Prostate gland (tissue), 2 donors: ENCODE measurements at regions not wholly inside any gene's neighbourhood (a gene's known extent, or its start where the extent isn't known, plus 50 kb on each side); places are given as distances from the start of the nearest gene placed in this dataset.

ENCODE experiments used
- DNase-seq: peaks from one replicate; pipeline ENCODE4 v3.0.0-alpha.2; 2019; ENCODE audit warnings: low spot score
- H3K27ac ChIP-seq, 2 donors: fragments of 200-600 bp; sonication (generic); 2 replicates each; pipeline ENCODE4 v1.5.1; 2017 to 2019
- H3K27me3 ChIP-seq: fragments of 200-600 bp; sonication (generic); replicated peaks from 2 replicates; pipeline ENCODE4 v1.5.1; 2019; ENCODE audit not compliant: insufficient read depth
- H3K36me3 ChIP-seq, 2 donors: fragments of 200-600 bp; sonication (generic); 1 replicate in 1 of 2; 2 replicates in 1 of 2; pipeline versions ENCODE4 v1.5.1 to v1.8.1; 2017 to 2019
- H3K4me1 ChIP-seq: fragments of 200-600 bp; sonication (generic); replicated peaks from 2 replicates; pipeline ENCODE4 v1.5.1; 2019
- H3K4me3 ChIP-seq, 2 donors: fragments of 200-600 bp; sonication (generic); 2 replicates each; pipeline ENCODE4 v1.5.1; 2017 to 2019
- H3K9me3 ChIP-seq: fragments of 200-600 bp; sonication (generic); 2 replicates; pipeline ENCODE4 v1.5.1; 2017
- POLR2A ChIP-seq: fragments of 450-650 bp; IDR thresholded peaks from one replicate; pipeline ENCODE4 v1.6.1; 2016; ENCODE audit warnings: antibody characterized with exemption, mild to moderate bottlenecking
- POLR2AphosphoS5 ChIP-seq: sonication (generic); formaldehyde crosslinking; IDR thresholded peaks from one replicate; pipeline ENCODE4 v1.6.1; 2017; ENCODE audit warnings: antibody characterized with exemption
- WGBS: methylation state at CpG from one replicate; pipeline ENCODE4 v1.1.5; 2018; 5-methylcytosine and 5-hydroxymethylcytosine counted together
- intact Hi-C: fragments of 100-400 bp; cut with DNase I; formaldehyde crosslinking; loops from one replicate; pipeline ENCODE4 v1.14.2; 2022
- TF ChIP-seq, protein P1 (sequence below), 4 experiments: fragments of 200-600 bp in 2 of 4; fragments of 450-650 bp in 2 of 4; sonication (generic) in 2 of 4; IDR thresholded peaks; 1 replicate in 3 of 4; 2 replicates in 1 of 4; pipeline ENCODE4 v1.5.1; 2016 to 2019; ENCODE audit warnings: antibody characterized with exemption in 4 of 4, mild to moderate bottlenecking in 2 of 4, moderate library complexity in 2 of 4

DNA sequence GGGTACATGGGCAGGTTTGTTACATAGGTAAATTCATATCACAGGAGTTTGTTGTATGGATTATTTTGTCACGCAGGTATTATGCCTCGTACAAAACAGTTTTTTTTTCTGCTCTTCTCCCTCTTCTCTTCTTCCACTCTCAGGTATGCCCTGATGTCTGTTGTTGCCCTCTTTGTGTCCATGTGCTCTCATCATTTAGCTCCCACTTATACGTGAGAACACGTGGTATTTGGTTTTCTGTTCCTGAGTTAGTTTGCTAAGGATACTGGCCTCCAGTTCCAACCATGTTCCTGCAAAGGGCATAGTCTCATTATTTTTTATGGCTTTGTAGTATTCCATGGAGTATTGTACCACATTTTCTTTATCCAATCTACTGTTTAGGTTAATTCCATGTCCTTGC is 65.7 kb downstream of the UNC5CL start:
- no peak for DNase-seq
- Histone ChIP-seq H3K36me3 (no peaks in the 10 kb centered on the region), H3K4me1 (no peaks in the 10 kb centered on the region), H3K4me3 (no peak overlapping the region), H3K9me3 (no peaks in the 10 kb centered on the region), H3K27me3 (no peaks in the 10 kb centered on the region), H3K27ac (no peak overlapping the region)
- 93% methylated on average over 4 of the region's 4 CpGs for WGBS
- no peak for TF ChIP-seq POLR2AphosphoS5
- TF ChIP-seq, protein P1, sequence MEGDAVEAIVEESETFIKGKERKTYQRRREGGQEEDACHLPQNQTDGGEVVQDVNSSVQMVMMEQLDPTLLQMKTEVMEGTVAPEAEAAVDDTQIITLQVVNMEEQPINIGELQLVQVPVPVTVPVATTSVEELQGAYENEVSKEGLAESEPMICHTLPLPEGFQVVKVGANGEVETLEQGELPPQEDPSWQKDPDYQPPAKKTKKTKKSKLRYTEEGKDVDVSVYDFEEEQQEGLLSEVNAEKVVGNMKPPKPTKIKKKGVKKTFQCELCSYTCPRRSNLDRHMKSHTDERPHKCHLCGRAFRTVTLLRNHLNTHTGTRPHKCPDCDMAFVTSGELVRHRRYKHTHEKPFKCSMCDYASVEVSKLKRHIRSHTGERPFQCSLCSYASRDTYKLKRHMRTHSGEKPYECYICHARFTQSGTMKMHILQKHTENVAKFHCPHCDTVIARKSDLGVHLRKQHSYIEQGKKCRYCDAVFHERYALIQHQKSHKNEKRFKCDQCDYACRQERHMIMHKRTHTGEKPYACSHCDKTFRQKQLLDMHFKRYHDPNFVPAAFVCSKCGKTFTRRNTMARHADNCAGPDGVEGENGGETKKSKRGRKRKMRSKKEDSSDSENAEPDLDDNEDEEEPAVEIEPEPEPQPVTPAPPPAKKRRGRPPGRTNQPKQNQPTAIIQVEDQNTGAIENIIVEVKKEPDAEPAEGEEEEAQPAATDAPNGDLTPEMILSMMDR (IDR thresholded peaks at IDR 0.05), result no peak
- no peak for TF ChIP-seq POLR2A
- intact Hi-C loops, result no loop called here

DNA sequence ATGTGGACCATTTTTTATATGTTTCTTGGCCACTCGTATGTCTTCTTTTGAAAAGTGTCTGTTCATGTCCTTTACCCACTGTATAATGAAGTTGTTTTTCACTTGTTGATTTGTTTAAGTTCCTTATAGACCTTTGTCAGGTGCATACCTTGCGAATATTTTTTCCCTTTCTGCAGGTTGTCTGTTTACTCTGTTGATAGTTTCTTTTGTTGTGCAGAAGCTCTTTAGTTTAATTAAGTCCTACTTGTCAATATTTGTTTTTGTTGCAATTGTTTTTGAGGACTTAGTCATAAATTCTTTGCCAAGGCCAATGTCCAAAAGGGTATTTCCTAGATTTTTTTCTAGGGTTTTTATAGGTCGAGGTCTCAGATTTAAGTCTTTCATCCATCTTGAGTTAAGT is 66.2 kb downstream of the UNC5CL start:
- no peak for DNase-seq
- Histone ChIP-seq H3K27ac (no peak overlapping the region), H3K36me3 (no peaks in the 10 kb centered on the region), H3K9me3 (no peaks in the 10 kb centered on the region), H3K4me3 (no peak overlapping the region), H3K4me1 (no peaks in the 10 kb centered on the region), H3K27me3 (no peaks in the 10 kb centered on the region)
- TF ChIP-seq POLR2AphosphoS5 (no peak), POLR2A (no peak)
- TF ChIP-seq, protein P1 (IDR thresholded peaks at IDR 0.05), result no peak
- 55% methylated on average over 3 of the region's 3 CpGs for WGBS
- intact Hi-C loops, result no loop called here

DNA sequence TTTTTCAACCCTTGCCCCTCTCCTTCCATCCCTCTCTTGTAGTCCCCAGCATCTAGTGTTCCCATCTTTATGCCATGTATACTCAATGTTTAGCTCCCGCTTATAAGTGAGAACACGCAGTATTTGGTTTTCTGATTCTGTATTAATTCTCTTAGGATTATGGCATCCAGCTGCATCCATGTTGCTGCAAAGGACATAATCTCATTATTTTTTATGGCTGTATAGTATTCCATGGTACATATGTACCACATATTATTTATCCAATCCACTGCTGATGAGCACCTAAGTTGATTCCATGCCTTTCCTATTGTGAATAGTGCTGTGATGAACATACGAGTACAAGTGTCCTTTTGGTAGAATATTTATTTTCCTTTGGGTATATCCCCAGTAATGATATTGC is 66.8 kb downstream of the UNC5CL start:
- no peak for TF ChIP-seq POLR2AphosphoS5
- TF ChIP-seq, protein P1 (IDR thresholded peaks at IDR 0.05), result no peak
- no peak for TF ChIP-seq POLR2A
- intact Hi-C loops, result no loop called here
- Histone ChIP-seq H3K27ac (no peak overlapping the region), H3K36me3 (no peaks in the 10 kb centered on the region), H3K9me3 (no peaks in the 10 kb centered on the region), H3K27me3 (no peaks in the 10 kb centered on the region), H3K4me3 (no peak overlapping the region), H3K4me1 (no peaks in the 10 kb centered on the region)
- whole genome bisulfite sequencing, result 98% methylated on average over 3 of the region's 3 CpGs
- no peak for DNase-seq

DNA sequence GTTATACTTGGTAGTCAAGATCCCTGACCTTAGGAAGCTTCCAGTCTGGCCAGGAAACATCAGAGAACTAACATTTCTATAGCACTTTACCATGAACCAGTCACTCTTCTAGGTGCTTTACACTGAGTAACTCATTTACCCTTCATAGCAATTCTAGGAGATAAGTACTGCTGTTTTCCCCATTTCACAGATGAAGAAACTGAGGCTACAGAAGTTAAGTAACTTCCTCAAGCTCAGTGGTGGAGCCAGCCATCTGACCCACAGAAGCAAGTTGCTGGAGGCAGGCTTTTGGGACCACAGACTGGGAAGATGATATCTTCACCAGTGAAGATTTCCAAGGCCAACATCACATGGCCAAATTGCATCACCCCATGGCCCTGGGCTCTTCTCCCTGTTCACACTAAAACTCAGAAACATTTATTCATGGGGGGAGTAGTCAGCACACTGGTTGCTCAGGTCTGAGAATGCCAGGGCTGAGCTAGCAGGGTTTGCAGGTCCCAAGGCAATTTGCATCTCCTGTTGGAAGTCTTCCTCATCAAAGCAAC is 70.3 kb downstream of the UNC5CL start:
- Histone ChIP-seq H3K27ac (no peak overlapping the region), H3K4me1 (no peaks in the 10 kb centered on the region), H3K36me3 (no peaks in the 10 kb centered on the region), H3K9me3 (no peaks in the 10 kb centered on the region), H3K4me3 (no peak overlapping the region), H3K27me3 (no peaks in the 10 kb centered on the region)
- intact Hi-C loops, result no loop called here
- no peak for TF ChIP-seq POLR2A
- TF ChIP-seq, protein P1 (IDR thresholded peaks at IDR 0.05), result no peak
- no peak for TF ChIP-seq POLR2AphosphoS5
- DNase-seq, result no peak

DNA sequence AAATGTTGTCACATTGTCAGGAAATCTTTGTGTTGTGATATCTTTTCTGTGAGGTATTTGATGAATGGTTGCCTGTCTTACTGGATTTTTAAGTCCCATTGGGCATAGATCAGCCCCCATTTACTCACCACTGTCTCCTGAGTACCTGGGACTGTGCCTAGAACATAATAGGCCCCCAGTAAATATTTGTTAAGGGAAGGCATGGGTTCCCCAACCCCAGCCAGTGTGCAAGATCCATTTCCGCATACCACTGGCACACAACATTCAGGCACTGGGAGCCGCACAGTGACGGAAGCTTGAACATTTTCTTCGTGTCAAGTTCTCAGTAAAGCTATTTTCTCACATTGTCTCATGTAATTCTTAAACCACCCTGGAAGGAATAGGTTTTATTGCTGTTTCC is 72.2 kb downstream of the UNC5CL start:
- no peak for DNase-seq
- no peaks in the 10 kb centered on the region for H3K36me3 ChIP-seq
- no peaks in the 10 kb centered on the region for H3K4me1 ChIP-seq
- TF ChIP-seq, protein P1 (IDR thresholded peaks at IDR 0.05), result no peak
- TF ChIP-seq POLR2AphosphoS5 (no peak), POLR2A (no peak)
- 90% methylated on average over 4 of the region's 4 CpGs for WGBS
- H3K27me3 ChIP-seq, result no peaks in the 10 kb centered on the region
- H3K27ac ChIP-seq, result no peak overlapping the region
- no peaks in the 10 kb centered on the region for H3K9me3 ChIP-seq
- intact Hi-C loops, result no loop called here
- H3K4me3 ChIP-seq, result no peak overlapping the region
